HEK293T (cell line): ENCODE measurements at regions not wholly inside any gene's neighbourhood (a gene's known extent, or its start where the extent isn't known, plus 50 kb on each side); places are given as distances from the start of the nearest gene placed in this dataset.

Experiments
- CTCF ChIA-PET: fragments of 350-600 bp; formaldehyde crosslinking; extraction: SDS; loops from one replicate; lab custom pipeline; 2021; ENCODE audit warnings: antibody characterized with exemption, inconsistent platforms; lab: Yijun Ruan, JAX
- POLR2A ChIA-PET: fragments of 350-600 bp; formaldehyde crosslinking; extraction: SDS; loops from one replicate; lab custom pipeline; 2020; ENCODE audit warnings: antibody characterized with exemption, inconsistent platforms; lab: Yijun Ruan, JAX
- DNase-seq: peaks from one replicate; pipeline ENCODE4 v3.0.0; 2012; ENCODE audit warnings: mixed read lengths; ENCODE audit errors: extremely low spot score
- ARNT ChIP-seq: fragments of 450-650 bp; IDR thresholded peaks from 2 replicates; pipeline ENCODE4 v1.6.1; 2017; ENCODE audit warnings: mild to moderate bottlenecking
- BHLHE40 ChIP-seq: fragments of 450-650 bp; IDR thresholded peaks from 2 replicates; pipeline ENCODE4 v1.6.1; 2016; ENCODE audit warnings: mild to moderate bottlenecking, moderate library complexity, borderline replicate concordance
- CTBP1 ChIP-seq: fragments of 450-650 bp; IDR thresholded peaks from 2 replicates; pipeline ENCODE4 v1.6.1; 2016; ENCODE audit warnings: borderline replicate concordance
- ELF4 ChIP-seq: fragments of 450-650 bp; IDR thresholded peaks from 2 replicates; pipeline ENCODE4 v1.6.1; 2017; ENCODE audit warnings: antibody characterized with exemption
- FOXA1 ChIP-seq: fragments of 450-650 bp; IDR thresholded peaks from 2 replicates; pipeline ENCODE4 v1.6.1; 2016; ENCODE audit warnings: mild to moderate bottlenecking
- FOXK2 ChIP-seq: fragments of 450-650 bp; IDR thresholded peaks from 2 replicates; pipeline ENCODE4 v1.6.1; 2016; ENCODE audit warnings: mild to moderate bottlenecking
- FOXM1 ChIP-seq: fragments of 450-650 bp; IDR thresholded peaks from 2 replicates; pipeline ENCODE4 v1.6.1; 2017; ENCODE audit warnings: mild to moderate bottlenecking, borderline replicate concordance
- HDGF ChIP-seq: fragments of 450-650 bp; IDR thresholded peaks from 2 replicates; pipeline ENCODE4 v1.6.1; 2017; ENCODE audit warnings: antibody characterized with exemption, borderline replicate concordance
- L3MBTL2 ChIP-seq: fragments of 450-650 bp; conservative IDR thresholded peaks from 2 replicates; pipeline ENCODE4 v1.6.1; 2016; ENCODE audit warnings: mild to moderate bottlenecking
- LEF1 ChIP-seq: fragments of 450-650 bp; IDR thresholded peaks from 2 replicates; pipeline ENCODE4 v1.6.1; 2017; ENCODE audit warnings: mild to moderate bottlenecking, borderline replicate concordance
- NFRKB ChIP-seq: fragments of 450-650 bp; IDR thresholded peaks from 2 replicates; pipeline ENCODE4 v1.6.1; 2016; ENCODE audit warnings: mild to moderate bottlenecking, moderate library complexity
- PKNOX1 ChIP-seq: fragments of 450-650 bp; IDR thresholded peaks from 2 replicates; pipeline ENCODE4 v1.6.1; 2016
- SP1 ChIP-seq: fragments of 450-650 bp; IDR thresholded peaks from 2 replicates; pipeline ENCODE4 v1.6.1; 2017
- SUZ12 ChIP-seq: fragments of 450-650 bp; IDR thresholded peaks from 2 replicates; pipeline ENCODE4 v1.6.1; 2016; ENCODE audit warnings: mild to moderate bottlenecking
- TARDBP ChIP-seq: fragments of 450-650 bp; IDR thresholded peaks from 2 replicates; pipeline ENCODE4 v1.6.1; 2016
- ZNF384 ChIP-seq: fragments of 450-650 bp; IDR thresholded peaks from 2 replicates; pipeline ENCODE4 v1.6.1; 2016

- DNase-seq: no peak
- CTCF ChIA-PET: no interaction called here
- TF ChIP-seq ARNT: no peak
- no peak for TF ChIP-seq SP1
- no peak for TF ChIP-seq FOXK2
- POLR2A ChIA-PET: no interaction called here
Observed at GRCh38 chr6:14746139-14746837, 499.6 kb upstream of the JARID2 start.

- no peak for DNase-seq
- ChIA-PET CTCF (interaction anchor here (0.6 kb wide), 1 partner anchor 307 kb away, joined by 3 read pairs; no protein-coding TSS in a partner anchor), POLR2A (no interaction called here)
- TF ChIP-seq SUZ12: no peak
- TF ChIP-seq TARDBP: no peak
- TF ChIP-seq NFRKB: no peak
- TF ChIP-seq BHLHE40: no peak
- no peak for TF ChIP-seq FOXK2
- TF ChIP-seq SP1: no peak
- TF ChIP-seq FOXA1: no peak
- TF ChIP-seq CTBP1: no peak
- no peak for TF ChIP-seq LEF1
- TF ChIP-seq ARNT: no peak
- TF ChIP-seq FOXM1: no peak
- no peak for TF ChIP-seq HDGF
- no peak for TF ChIP-seq PKNOX1
- TF ChIP-seq ELF4: no peak
- TF ChIP-seq L3MBTL2: no peak
- no peak for TF ChIP-seq ZNF384
Observed at GRCh38 chr6:14747881-14748520, 497.9 kb upstream of the JARID2 start.

- DNase-seq: no peak
- POLR2A ChIA-PET: no interaction called here
- TF ChIP-seq FOXA1: no peak
- CTCF ChIA-PET: interaction anchor here (0.6 kb wide), 1 partner anchor 307 kb away, joined by 3 read pairs; no protein-coding TSS in a partner anchor
Observed at GRCh38 chr6:14748679-14749078, 497.2 kb upstream of the JARID2 start.

GRCh38 chr6:14750059-14750661 is 495.7 kb upstream of the JARID2 start:
- POLR2A ChIA-PET: no interaction called here
- TF ChIP-seq FOXA1: no peak
- no peak for TF ChIP-seq SP1
- CTCF ChIA-PET: no interaction called here
- DNase-seq: no peak

- DNase-seq: no peak
- ChIA-PET CTCF (no interaction called here), POLR2A (no interaction called here)
- no peak for TF ChIP-seq LEF1
- no peak for TF ChIP-seq ARNT
- no peak for TF ChIP-seq SP1
- TF ChIP-seq BHLHE40: no peak
- TF ChIP-seq HDGF: no peak
- TF ChIP-seq FOXA1: no peak
Observed at GRCh38 chr6:14751645-14752175, 494.2 kb upstream of the JARID2 start.

- CTCF ChIA-PET: no interaction called here
- POLR2A ChIA-PET: no interaction called here
- no peak for DNase-seq
Observed at GRCh38 chr6:14754751-14755513, 490.9 kb upstream of the JARID2 start.

More at GRCh38 chr6:14754751-14755513, 490.9 kb upstream of the JARID2 start:
- no peak for TF ChIP-seq SP1
- TF ChIP-seq FOXM1: no peak
- no peak for TF ChIP-seq LEF1
- no peak for TF ChIP-seq HDGF
- TF ChIP-seq NFRKB: no peak
- no peak for TF ChIP-seq PKNOX1
- no peak for TF ChIP-seq BHLHE40
- no peak for TF ChIP-seq L3MBTL2
- no peak for TF ChIP-seq CTBP1
- no peak for TF ChIP-seq ZNF384
